ENCODE measurements at regions not wholly inside any gene's neighbourhood (a gene's known extent, or its start where the extent isn't known, plus 50 kb on each side); places are given as distances from the start of the nearest gene placed in this dataset.

- no peaks in the 10 kb centered on the region for H3K9me3 Mint-ChIP-seq
- no peak overlapping the region for H3K27ac Mint-ChIP-seq
- peaks cover 3% of the 10 kb centered on the region for H3K27me3 Mint-ChIP-seq (ENCODE audit: low read depth)
- no peaks in the 10 kb centered on the region for H3K4me1 Mint-ChIP-seq (ENCODE audit: low read depth)
- no peaks in the 10 kb centered on the region for H3K36me3 Mint-ChIP-seq (ENCODE audit: low read depth)
- no peak overlapping the region for H3K4me3 Mint-ChIP-seq
These were observed 151.8 kb upstream of the TMTC4 start for GRCh38 chr13:100826441-100826840.

- no peaks in the 10 kb centered on the region for H3K9me3 Mint-ChIP-seq
- no peak overlapping the region for H3K4me3 Mint-ChIP-seq
- peaks cover 3% of the 10 kb centered on the region for H3K27me3 Mint-ChIP-seq (ENCODE audit: low read depth)
- no peak overlapping the region for H3K27ac Mint-ChIP-seq
- H3K36me3 Mint-ChIP-seq (ENCODE audit: low read depth) = no peaks in the 10 kb centered on the region
- H3K4me1 Mint-ChIP-seq (ENCODE audit: low read depth) = no peaks in the 10 kb centered on the region
These were observed 151.0 kb upstream of the TMTC4 start for GRCh38 chr13:100825557-100825956.

GRCh38 chr13:100824366-100824765 is 149.8 kb upstream of the TMTC4 start:
- no peak overlapping the region for H3K27ac Mint-ChIP-seq
- H3K4me3 Mint-ChIP-seq = no peak overlapping the region
- peaks cover 11% of the 10 kb centered on the region for H3K27me3 Mint-ChIP-seq (ENCODE audit: low read depth)
- H3K9me3 Mint-ChIP-seq = no peaks in the 10 kb centered on the region
- no peaks in the 10 kb centered on the region for H3K36me3 Mint-ChIP-seq (ENCODE audit: low read depth)
- no peaks in the 10 kb centered on the region for H3K4me1 Mint-ChIP-seq (ENCODE audit: low read depth)

- Mint-ChIP-seq H3K27me3 (ENCODE audit: low read depth) (peaks cover 11% of the 10 kb centered on the region), H3K9me3 (no peaks in the 10 kb centered on the region), H3K4me3 (no peak overlapping the region), H3K4me1 (ENCODE audit: low read depth) (no peaks in the 10 kb centered on the region), H3K27ac (no peak overlapping the region), H3K36me3 (ENCODE audit: low read depth) (no peaks in the 10 kb centered on the region)
These were observed 148.9 kb upstream of the TMTC4 start for GRCh38 chr13:100823448-100823847.

- H3K27ac Mint-ChIP-seq = no peak overlapping the region
- H3K4me3 Mint-ChIP-seq = no peak overlapping the region
These were observed 148.4 kb upstream of the TMTC4 start for GRCh38 chr13:100822871-100823443.

GRCh38 chr13:100818711-100819110 is 144.1 kb upstream of the TMTC4 start:
- Mint-ChIP-seq H3K4me1 (ENCODE audit: low read depth) (no peaks in the 10 kb centered on the region), H3K27ac (no peak overlapping the region), H3K4me3 (no peak overlapping the region), H3K9me3 (no peaks in the 10 kb centered on the region), H3K36me3 (ENCODE audit: low read depth) (no peaks in the 10 kb centered on the region), H3K27me3 (ENCODE audit: low read depth) (peaks cover 11% of the 10 kb centered on the region)

More at GRCh38 chr13:100822871-100823443, 148.4 kb upstream of the TMTC4 start:
- no peaks in the 10 kb centered on the region for H3K9me3 Mint-ChIP-seq
- no peaks in the 10 kb centered on the region for H3K36me3 Mint-ChIP-seq (ENCODE audit: low read depth)
- peaks cover 11% of the 10 kb centered on the region for H3K27me3 Mint-ChIP-seq (ENCODE audit: low read depth)
- H3K4me1 Mint-ChIP-seq (ENCODE audit: low read depth) = no peaks in the 10 kb centered on the region

- Mint-ChIP-seq H3K27ac (no peak overlapping the region), H3K4me1 (ENCODE audit: low read depth) (no peaks in the 10 kb centered on the region), H3K4me3 (no peak overlapping the region), H3K9me3 (no peaks in the 10 kb centered on the region), H3K27me3 (ENCODE audit: low read depth) (peaks cover 8% of the 10 kb centered on the region), H3K36me3 (ENCODE audit: low read depth) (no peaks in the 10 kb centered on the region)
These were observed 143.3 kb upstream of the TMTC4 start for GRCh38 chr13:100817928-100818327.

- no peaks in the 10 kb centered on the region for H3K4me1 Mint-ChIP-seq (ENCODE audit: low read depth)
- H3K27me3 Mint-ChIP-seq (ENCODE audit: low read depth) = peaks cover 8% of the 10 kb centered on the region
These were observed 141.0 kb upstream of the TMTC4 start for GRCh38 chr13:100815476-100816046.

GRCh38 chr13:100812982-100813584 is 138.5 kb upstream of the TMTC4 start:
- Mint-ChIP-seq H3K9me3 (no peaks in the 10 kb centered on the region), H3K4me3 (no peak overlapping the region), H3K36me3 (ENCODE audit: low read depth) (no peaks in the 10 kb centered on the region), H3K27ac (no peak overlapping the region), H3K4me1 (ENCODE audit: low read depth) (no peaks in the 10 kb centered on the region), H3K27me3 (ENCODE audit: low read depth) (peaks cover 16% of the 10 kb centered on the region)

More at GRCh38 chr13:100815476-100816046, 141.0 kb upstream of the TMTC4 start:
- H3K27ac Mint-ChIP-seq = no peak overlapping the region
- H3K4me3 Mint-ChIP-seq = no peak overlapping the region
- no peaks in the 10 kb centered on the region for H3K9me3 Mint-ChIP-seq
- H3K36me3 Mint-ChIP-seq (ENCODE audit: low read depth) = no peaks in the 10 kb centered on the region

GRCh38 chr13:100811928-100812327 is 137.3 kb upstream of the TMTC4 start:
- no peak overlapping the region for H3K4me3 Mint-ChIP-seq
- H3K27ac Mint-ChIP-seq = no peak overlapping the region
- peaks cover 20% of the 10 kb centered on the region for H3K27me3 Mint-ChIP-seq (ENCODE audit: low read depth)
- H3K4me1 Mint-ChIP-seq (ENCODE audit: low read depth) = no peaks in the 10 kb centered on the region
- H3K9me3 Mint-ChIP-seq = no peaks in the 10 kb centered on the region
- H3K36me3 Mint-ChIP-seq (ENCODE audit: low read depth) = no peaks in the 10 kb centered on the region

GRCh38 chr13:100811024-100811865 is 136.7 kb upstream of the TMTC4 start:
- no peak overlapping the region for H3K4me3 Mint-ChIP-seq
- no peaks in the 10 kb centered on the region for H3K9me3 Mint-ChIP-seq
- H3K4me1 Mint-ChIP-seq (ENCODE audit: low read depth) = no peaks in the 10 kb centered on the region
- H3K27me3 Mint-ChIP-seq (ENCODE audit: low read depth) = peaks cover 20% of the 10 kb centered on the region
- no peak overlapping the region for H3K27ac Mint-ChIP-seq
- no peaks in the 10 kb centered on the region for H3K36me3 Mint-ChIP-seq (ENCODE audit: low read depth)

- Mint-ChIP-seq H3K4me1 (ENCODE audit: low read depth) (no peaks in the 10 kb centered on the region), H3K27me3 (ENCODE audit: low read depth) (peaks cover 20% of the 10 kb centered on the region), H3K9me3 (no peaks in the 10 kb centered on the region), H3K36me3 (ENCODE audit: low read depth) (no peaks in the 10 kb centered on the region), H3K27ac (no peak overlapping the region), H3K4me3 (no peak overlapping the region)
These were observed 135.9 kb upstream of the TMTC4 start for GRCh38 chr13:100810481-100810880.

- Mint-ChIP-seq H3K9me3 (no peaks in the 10 kb centered on the region), H3K27ac (no peak overlapping the region), H3K4me3 (no peak overlapping the region), H3K27me3 (ENCODE audit: low read depth) (peaks cover 20% of the 10 kb centered on the region), H3K4me1 (ENCODE audit: low read depth) (no peaks in the 10 kb centered on the region), H3K36me3 (ENCODE audit: low read depth) (no peaks in the 10 kb centered on the region)
These were observed 135.3 kb upstream of the TMTC4 start for GRCh38 chr13:100809856-100810255.

GRCh38 chr13:100809129-100809390 is 134.5 kb upstream of the TMTC4 start:
- no peaks in the 10 kb centered on the region for H3K9me3 Mint-ChIP-seq
- H3K27ac Mint-ChIP-seq = no peak overlapping the region
- no peaks in the 10 kb centered on the region for H3K36me3 Mint-ChIP-seq (ENCODE audit: low read depth)
- no peaks in the 10 kb centered on the region for H3K4me1 Mint-ChIP-seq (ENCODE audit: low read depth)
- peaks cover 20% of the 10 kb centered on the region for H3K27me3 Mint-ChIP-seq (ENCODE audit: low read depth)
- H3K4me3 Mint-ChIP-seq = no peak overlapping the region

Measured in T-helper 1 cell treated with Interleukin-12 subunit alpha and Interleukin-12 subunit beta and Interleukin-4 antibody, amounts not matched to agents 30 μg/mL and 1 μg/mL, for 36 hours (primary cell).